Uterus (tissue), 3 donors: ENCODE measurements at regions not wholly inside any gene's neighbourhood (a gene's known extent, or its start where the extent isn't known, plus 50 kb on each side); places are given as distances from the start of the nearest gene placed in this dataset.
A peak's percentile ranks its signal among the peaks of the same experiment; 100 is the strongest.

ENCODE experiments used
- DNase-seq, 2 donors: peaks; one replicate each; pipeline ENCODE4 v3.0.0-alpha.2; 2019 to 2020
- H3K27ac ChIP-seq, 2 donors: fragments of 200-600 bp; sonication (generic); 1 replicate in 1 of 2; 2 replicates in 1 of 2; pipeline ENCODE4 v1.5.1; 2016 to 2018
- H3K27me3 ChIP-seq, 2 donors: fragments of 200-600 bp; sonication (generic); one replicate each; pipeline ENCODE4 v1.5.1; 2018 to 2019; ENCODE audit warnings: control low read depth in 1 of 2
- H3K36me3 ChIP-seq, 2 donors: fragments of 200-600 bp; sonication (generic); one replicate each; pipeline ENCODE4 v1.5.1; 2019; ENCODE audit warnings: control low read depth in 1 of 2
- H3K4me1 ChIP-seq, 2 donors: fragments of 200-600 bp; sonication (generic); one replicate each; pipeline ENCODE4 v1.5.1; 2018 to 2019; ENCODE audit warnings: control low read depth in 1 of 2
- H3K4me3 ChIP-seq, 2 donors: fragments of 200-600 bp; sonication (generic); 1 replicate in 1 of 2; 2 replicates in 1 of 2; pipeline ENCODE4 v1.5.1; 2018 to 2019; ENCODE audit warnings: mild to moderate bottlenecking in 1 of 2
- H3K9me3 ChIP-seq, 2 donors: fragments of 200-600 bp; sonication (generic); one replicate each; pipeline ENCODE4 v1.5.1; 2019; ENCODE audit warnings: control low read depth in 1 of 2
- CTCF ChIP-seq, 4 experiments: fragments of 200-600 bp in 2 of 4; fragments of 450-650 bp in 2 of 4; sonication (generic) in 2 of 4; IDR thresholded peaks; one replicate each; pipeline ENCODE4 v1.5.1; 2016 to 2019; ENCODE audit warnings: antibody characterized with exemption in 4 of 4, mild to moderate bottlenecking in 2 of 4, moderate library complexity in 1 of 4
- POLR2A ChIP-seq, 2 donors: fragments of 450-650 bp; IDR thresholded peaks; one replicate each; pipeline ENCODE4 v1.6.1; 2016; ENCODE audit warnings: antibody characterized with exemption in 2 of 2, mild to moderate bottlenecking in 1 of 2, moderate library complexity in 1 of 2
- intact Hi-C: fragments of 100-400 bp; cut with DNase I; formaldehyde crosslinking; loops from one replicate; pipeline ENCODE4 v1.15.1; 2023; ENCODE audit warnings: low total_unique reads
- donor health status: DM: yes; HTN: yes; CAD: no.

GRCh38 chr2:30315391-30316063 is 84.2 kb downstream of the LBH start:
- Histone ChIP-seq H3K27ac (no peak overlapping the region), H3K4me1 (no peaks in the 10 kb centered on the region), H3K4me3 (no peak overlapping the region), H3K36me3 (no peaks in the 10 kb centered on the region), H3K27me3 (no peaks in the 10 kb centered on the region), H3K9me3 (no peaks in the 10 kb centered on the region)
- intact Hi-C loops: no loop called here
- TF ChIP-seq CTCF (IDR thresholded peaks at IDR 0.05) (no peak), POLR2A (IDR thresholded peaks at IDR 0.05) (no peak)
- no peak for DNase-seq

- intact Hi-C loops: no loop called here
- Histone ChIP-seq H3K27ac (no peak overlapping the region), H3K4me3 (no peak overlapping the region), H3K27me3 (no peaks in the 10 kb centered on the region), H3K4me1 (no peaks in the 10 kb centered on the region), H3K36me3 (no peaks in the 10 kb centered on the region), H3K9me3 (no peaks in the 10 kb centered on the region)
- TF ChIP-seq CTCF (IDR thresholded peaks at IDR 0.05) (no peak), POLR2A (IDR thresholded peaks at IDR 0.05) (no peak)
- DNase-seq: no peak
These were observed 85.1 kb downstream of the LBH start for GRCh38 chr2:30316408-30316807.

- H3K27ac ChIP-seq: peak overlapping the region; percentile 25 to 57
- TF ChIP-seq CTCF (IDR thresholded peaks at IDR 0.05): no peak
- no peak for TF ChIP-seq POLR2A (IDR thresholded peaks at IDR 0.05)
- no peaks in the 10 kb centered on the region for H3K36me3 ChIP-seq
- H3K9me3 ChIP-seq: no peaks in the 10 kb centered on the region
- DNase-seq: peak in 1 of 2 donors; percentile 29
- intact Hi-C loops: no loop called here
- no peaks in the 10 kb centered on the region for H3K27me3 ChIP-seq
- H3K4me3 ChIP-seq: no peak overlapping the region
- no peaks in the 10 kb centered on the region for H3K4me1 ChIP-seq
These were observed 87.9 kb downstream of the LBH start for GRCh38 chr2:30318987-30319782.

GRCh38 chr2:30321466-30321865 is 90.1 kb downstream of the LBH start:
- intact Hi-C loops: no loop called here
- H3K4me1 ChIP-seq: no peaks in the 10 kb centered on the region
- no peaks in the 10 kb centered on the region for H3K9me3 ChIP-seq
- no peak for DNase-seq
- H3K27me3 ChIP-seq: no peaks in the 10 kb centered on the region
- TF ChIP-seq CTCF (IDR thresholded peaks at IDR 0.05) (no peak), POLR2A (IDR thresholded peaks at IDR 0.05) (no peak)
- H3K27ac ChIP-seq: peak overlapping the region; percentile 1 to 14
- H3K36me3 ChIP-seq: no peaks in the 10 kb centered on the region
- H3K4me3 ChIP-seq: no peak overlapping the region

GRCh38 chr2:30323499-30323898 is 92.2 kb downstream of the LBH start:
- intact Hi-C loops: no loop called here

More at GRCh38 chr2:30323499-30323898, 92.2 kb downstream of the LBH start:
- Histone ChIP-seq H3K27ac (no peak overlapping the region), H3K4me3 (no peak overlapping the region), H3K27me3 (no peaks in the 10 kb centered on the region), H3K9me3 (no peaks in the 10 kb centered on the region), H3K36me3 (no peaks in the 10 kb centered on the region), H3K4me1 (no peaks in the 10 kb centered on the region)
- no peak for DNase-seq
- TF ChIP-seq CTCF (IDR thresholded peaks at IDR 0.05): no peak
- TF ChIP-seq POLR2A (IDR thresholded peaks at IDR 0.05): no peak
